Right lobe of liver (tissue), 6 donors: ENCODE measurements at regions not wholly inside any gene's neighbourhood (a gene's known extent, or its start where the extent isn't known, plus 50 kb on each side); places are given as distances from the start of the nearest gene placed in this dataset.

Experiments used
- ATAC-seq, 4 donors: fragments of 200-7000 bp; cut with Tn5 transposase; one replicate each; pipeline ENCODE4 v1.9.1; 2020; ENCODE audit warnings: mild to moderate bottlenecking in 4 of 4, moderate library complexity in 4 of 4
- DNase-seq, 3 donors: peaks; one replicate each; pipeline ENCODE4 v3.0.0-alpha.2; 2020
- H3K27ac ChIP-seq, 3 donors: fragments of 200-600 bp; one replicate each; pipeline ENCODE4 v1.8.0; 2022
- H3K27me3 ChIP-seq, 2 donors: fragments of 200-600 bp; one replicate each; pipeline ENCODE4 v1.8.0; 2022
- H3K36me3 ChIP-seq, 4 donors: fragments of 200-600 bp; sonication (generic) in 1 of 4; one replicate each; pipeline versions ENCODE4 v1.5.1 to v1.8.0; 2017 to 2022; ENCODE audit warnings: control low read depth in 1 of 4
- H3K4me1 ChIP-seq, 4 donors: fragments of 200-600 bp; sonication (generic) in 1 of 4; one replicate each; pipeline versions ENCODE4 v1.5.1 to v1.8.0; 2017 to 2022; ENCODE audit warnings: control low read depth in 1 of 4
- H3K4me3 ChIP-seq, 3 donors: fragments of 200-600 bp; one replicate each; pipeline ENCODE4 v1.8.0; 2022
- H3K9me3 ChIP-seq, 4 donors: fragments of 200-600 bp; sonication (generic) in 1 of 4; one replicate each; pipeline versions ENCODE4 v1.5.1 to v1.8.0; 2017 to 2022; ENCODE audit warnings: control low read depth in 1 of 4
- CTCF ChIP-seq, 4 donors: fragments of 200-600 bp in 3 of 4; fragments of 450-650 bp in 1 of 4; IDR thresholded peaks; one replicate each; pipeline versions ENCODE4 v1.5.1 to v1.8.0; 2016 to 2022; ENCODE audit warnings: antibody characterized with exemption in 4 of 4, mild to moderate bottlenecking in 2 of 4
- POLR2A ChIP-seq: fragments of 450-650 bp; IDR thresholded peaks from one replicate; pipeline ENCODE4 v1.6.1; 2017; ENCODE audit warnings: antibody characterized with exemption, mild to moderate bottlenecking
- WGBS: methylation state at CpG from one replicate; pipeline ENCODE4 v1.1.6; 2018; ENCODE audit warnings: low coverage, low lambda C conversion rate; ENCODE audit not compliant: insufficient coverage; ENCODE audit errors: missing lambda C conversion rate; 5-methylcytosine and 5-hydroxymethylcytosine counted together
- intact Hi-C, 2 donors: fragments of 100-400 bp; cut with DNase I; formaldehyde crosslinking; loops; one replicate each; pipeline versions ENCODE4 v1.11.2 to v1.14.1; 2022
- small RNA-seq, 2 experiments: library from RNA; depleted of rRNA; stranded (forward); fragments of <200 nt; gene quantifications; one replicate each; pipeline ENCODE3, GENCODE V24; 2016
- donor health status: DM: no; HTN: yes; CAD: no.
- donor health status: DM: no; HTN: no; CAD: no.
- donor health status: DM: no; HTN: no; CAD: no.
- donor health status: DM: no; HTN: yes; CAD: no.
- donor health status: DM: no; HTN: yes; CAD: no.

GRCh38 chr2:15999596-16000469 lies 59.5 kb downstream of the MYCN start:
- no peaks in the 10 kb centered on the region for H3K27me3 ChIP-seq
- H3K27ac ChIP-seq = no peak overlapping the region
- ATAC-seq (no peak), DNase-seq (no peak)
- 69% methylated on average over 11 of the region's 11 CpGs for WGBS
- no peak overlapping the region for H3K4me3 ChIP-seq
- intact Hi-C loops = no loop called here
- H3K4me1 ChIP-seq = no peaks in the 10 kb centered on the region
- H3K36me3 ChIP-seq = no peaks in the 10 kb centered on the region
- no peaks in the 10 kb centered on the region for H3K9me3 ChIP-seq
- TF ChIP-seq POLR2A = no peak
- TF ChIP-seq CTCF (IDR thresholded peaks at IDR 0.05) = no peak

GRCh38 chr2:15997728-15998280 lies 57.5 kb downstream of the MYCN start:
- Histone ChIP-seq H3K27ac (no peak overlapping the region), H3K9me3 (no peaks in the 10 kb centered on the region), H3K4me3 (no peak overlapping the region), H3K4me1 (no peaks in the 10 kb centered on the region), H3K36me3 (no peaks in the 10 kb centered on the region), H3K27me3 (no peaks in the 10 kb centered on the region)
- intact Hi-C loops = no loop called here
- TF ChIP-seq CTCF (IDR thresholded peaks at IDR 0.05) (no peak), POLR2A (no peak)
- no peak for ATAC-seq
- 96% methylated on average over 2 of the region's 2 CpGs for WGBS
- DNase-seq = no peak

- 54% methylated on average over 8 of the region's 10 CpGs for WGBS
- H3K4me3 ChIP-seq = no peak overlapping the region
These were observed 56.4 kb downstream of the MYCN start for GRCh38 chr2:15996536-15997423.

More at GRCh38 chr2:15996536-15997423, 56.4 kb downstream of the MYCN start:
- intact Hi-C loops = no loop called here
- Histone ChIP-seq H3K4me1 (no peaks in the 10 kb centered on the region), H3K27me3 (no peaks in the 10 kb centered on the region), H3K9me3 (no peaks in the 10 kb centered on the region), H3K36me3 (no peaks in the 10 kb centered on the region), H3K27ac (no peak overlapping the region)
- TF ChIP-seq CTCF (IDR thresholded peaks at IDR 0.05) = no peak
- TF ChIP-seq POLR2A = no peak
- no peak for ATAC-seq
- no peak for DNase-seq

Small RNA genes in the stretch of these regions (small RNA-seq; reads per million reads assigned to genes)
- gene AC174048.1 (0 reads per million in 2 experiments), gene RF00561 (0 reads per million in 2 experiments)
